Endothelial cell (in vitro differentiated cells): ENCODE measurements at regions not wholly inside any gene's neighbourhood (a gene's known extent, or its start where the extent isn't known, plus 50 kb on each side); places are given as distances from the start of the nearest gene placed in this dataset.
"Not testable (repeated sequence)": the region's sequence is repeated elsewhere in the genome, so short reads cannot be mapped to it uniquely, and the experiment has no call there.

Source experiments
- DNase-seq: peaks from one replicate; pipeline ENCODE4 v3.0.0; 2021; ENCODE audit warnings: low spot score
- H3K27ac Mint-ChIP-seq: one replicate; pipeline ENCODE4 v1.8.0; 2021; ENCODE audit warnings: mixed read lengths, inconsistent platforms; ENCODE audit not compliant: unreplicated experiment
- H3K27me3 Mint-ChIP-seq: one replicate; pipeline ENCODE4 v1.8.0; 2021; ENCODE audit warnings: mild to moderate bottlenecking, moderate library complexity, mixed read lengths, inconsistent platforms; ENCODE audit not compliant: unreplicated experiment
- H3K36me3 Mint-ChIP-seq: one replicate; pipeline ENCODE4 v1.8.0; 2021; ENCODE audit warnings: mild to moderate bottlenecking, low read depth, mixed read lengths, inconsistent platforms; ENCODE audit not compliant: unreplicated experiment
- H3K4me1 Mint-ChIP-seq: one replicate; pipeline ENCODE4 v1.8.0; 2021; ENCODE audit warnings: mild to moderate bottlenecking, mixed read lengths, inconsistent platforms; ENCODE audit not compliant: unreplicated experiment
- H3K4me3 Mint-ChIP-seq: one replicate; pipeline ENCODE4 v1.8.0; 2021; ENCODE audit warnings: mild to moderate bottlenecking, mixed read lengths, inconsistent platforms; ENCODE audit not compliant: unreplicated experiment
- H3K9me3 Mint-ChIP-seq: one replicate; pipeline ENCODE4 v1.8.0; 2021; ENCODE audit warnings: mixed read lengths, inconsistent platforms; ENCODE audit not compliant: unreplicated experiment
- TF ChIP-seq, protein P1 (sequence below): fragments of 200-600 bp; sonication (generic); IDR thresholded peaks from one replicate; pipeline ENCODE4 v1.5.0; 2021; ENCODE audit warnings: antibody characterized with exemption; ENCODE audit not compliant: unreplicated experiment

DNA sequence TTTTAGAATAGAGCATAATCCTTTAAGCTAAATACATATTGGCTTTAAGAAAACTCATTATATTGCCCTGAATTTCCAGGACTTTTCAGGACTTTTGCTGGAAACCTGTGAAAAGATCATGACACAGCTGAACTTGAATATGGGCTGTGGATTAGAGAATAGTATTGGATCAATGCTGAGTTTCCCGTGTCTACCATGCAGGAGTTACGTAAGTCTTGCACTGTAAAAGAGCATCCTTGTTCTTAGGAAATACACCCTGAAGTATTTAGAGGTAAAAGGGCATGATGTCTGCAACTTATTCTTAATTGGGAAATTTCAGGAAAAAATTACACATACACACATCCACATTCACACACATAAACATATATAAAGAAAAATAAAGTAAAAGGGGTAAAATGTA lies 82.1 kb downstream of the ZFP36L2 start:
- H3K4me3 Mint-ChIP-seq: no peak overlapping the region
- no peaks in the 10 kb centered on the region for H3K36me3 Mint-ChIP-seq
- DNase-seq: no peak
- TF ChIP-seq, protein P1, sequence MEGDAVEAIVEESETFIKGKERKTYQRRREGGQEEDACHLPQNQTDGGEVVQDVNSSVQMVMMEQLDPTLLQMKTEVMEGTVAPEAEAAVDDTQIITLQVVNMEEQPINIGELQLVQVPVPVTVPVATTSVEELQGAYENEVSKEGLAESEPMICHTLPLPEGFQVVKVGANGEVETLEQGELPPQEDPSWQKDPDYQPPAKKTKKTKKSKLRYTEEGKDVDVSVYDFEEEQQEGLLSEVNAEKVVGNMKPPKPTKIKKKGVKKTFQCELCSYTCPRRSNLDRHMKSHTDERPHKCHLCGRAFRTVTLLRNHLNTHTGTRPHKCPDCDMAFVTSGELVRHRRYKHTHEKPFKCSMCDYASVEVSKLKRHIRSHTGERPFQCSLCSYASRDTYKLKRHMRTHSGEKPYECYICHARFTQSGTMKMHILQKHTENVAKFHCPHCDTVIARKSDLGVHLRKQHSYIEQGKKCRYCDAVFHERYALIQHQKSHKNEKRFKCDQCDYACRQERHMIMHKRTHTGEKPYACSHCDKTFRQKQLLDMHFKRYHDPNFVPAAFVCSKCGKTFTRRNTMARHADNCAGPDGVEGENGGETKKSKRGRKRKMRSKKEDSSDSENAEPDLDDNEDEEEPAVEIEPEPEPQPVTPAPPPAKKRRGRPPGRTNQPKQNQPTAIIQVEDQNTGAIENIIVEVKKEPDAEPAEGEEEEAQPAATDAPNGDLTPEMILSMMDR: no peak
- H3K27me3 Mint-ChIP-seq: peaks cover 2% of the 10 kb centered on the region
- H3K9me3 Mint-ChIP-seq: no peaks in the 10 kb centered on the region
- H3K4me1 Mint-ChIP-seq: peaks cover 18% of the 10 kb centered on the region
- no peak overlapping the region for H3K27ac Mint-ChIP-seq

GRCh38 chr2:43143756-43144155 lies 82.7 kb downstream of the ZFP36L2 start:
- H3K36me3 Mint-ChIP-seq: no peaks in the 10 kb centered on the region
- no peaks in the 10 kb centered on the region for H3K9me3 Mint-ChIP-seq
- no peaks in the 10 kb centered on the region for H3K27me3 Mint-ChIP-seq
- peaks cover 18% of the 10 kb centered on the region for H3K4me1 Mint-ChIP-seq
- TF ChIP-seq, protein P1: no peak
- no peak overlapping the region for H3K27ac Mint-ChIP-seq
- no peak for DNase-seq
- H3K4me3 Mint-ChIP-seq: no peak overlapping the region

DNA sequence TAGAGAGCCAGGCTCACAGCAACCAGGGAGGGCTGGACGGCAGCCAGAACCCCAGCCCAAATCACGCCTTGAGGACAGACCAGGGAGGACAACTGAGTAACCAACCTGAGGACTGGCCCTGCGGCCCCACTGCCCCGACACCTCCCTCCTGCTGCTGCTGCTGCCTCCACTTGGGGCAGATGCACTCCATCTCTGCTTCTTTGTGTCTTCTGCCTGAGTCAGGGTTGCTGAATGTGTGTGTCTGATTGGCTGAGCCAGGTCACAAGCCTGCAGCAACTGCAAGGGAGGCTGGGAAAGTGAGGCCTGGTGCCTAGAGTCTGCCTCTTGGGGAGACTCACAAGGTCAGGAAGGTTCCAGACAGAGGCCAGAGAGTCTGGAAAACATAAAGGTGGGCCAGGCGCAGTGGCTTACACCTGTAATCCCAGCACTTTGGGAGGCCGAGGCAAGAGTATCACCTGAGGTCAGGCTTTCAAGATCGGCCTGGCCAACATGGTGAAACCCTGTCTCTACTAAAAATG lies 83.4 kb downstream of the ZFP36L2 start:
- no peaks in the 10 kb centered on the region for H3K9me3 Mint-ChIP-seq
- TF ChIP-seq, protein P1: no peak
- no peak overlapping the region for H3K27ac Mint-ChIP-seq
- H3K36me3 Mint-ChIP-seq: no peaks in the 10 kb centered on the region
- no peak for DNase-seq
- peaks cover 22% of the 10 kb centered on the region for H3K4me1 Mint-ChIP-seq
- H3K27me3 Mint-ChIP-seq: no peaks in the 10 kb centered on the region
- H3K4me3 Mint-ChIP-seq: no peak overlapping the region

DNA sequence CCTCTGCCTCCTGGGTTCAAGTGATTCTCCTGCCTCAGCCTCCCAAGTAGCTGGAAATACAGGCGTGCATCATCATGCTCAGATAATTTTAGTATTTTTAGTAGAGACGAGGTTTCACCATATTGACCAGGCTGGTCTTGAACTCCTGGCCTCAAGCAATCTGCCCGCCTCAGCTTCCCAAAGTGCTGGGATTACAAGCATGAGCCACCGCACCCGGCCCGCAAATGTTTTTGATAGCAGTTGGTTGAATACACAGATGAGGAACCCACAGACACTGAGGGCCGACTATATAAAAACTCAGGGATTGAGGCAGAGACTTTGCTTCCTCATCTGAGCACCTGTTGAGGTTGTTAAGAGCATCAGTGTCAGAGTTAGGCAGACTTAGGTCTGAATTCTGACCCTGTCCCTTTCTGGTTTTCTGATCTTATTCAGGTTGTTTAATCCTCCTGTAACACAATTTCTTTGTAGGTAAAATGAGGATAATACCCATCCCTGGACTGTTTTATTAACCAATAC lies 84.7 kb downstream of the ZFP36L2 start:
- H3K27me3 Mint-ChIP-seq: not testable (repeated sequence)

DNA sequence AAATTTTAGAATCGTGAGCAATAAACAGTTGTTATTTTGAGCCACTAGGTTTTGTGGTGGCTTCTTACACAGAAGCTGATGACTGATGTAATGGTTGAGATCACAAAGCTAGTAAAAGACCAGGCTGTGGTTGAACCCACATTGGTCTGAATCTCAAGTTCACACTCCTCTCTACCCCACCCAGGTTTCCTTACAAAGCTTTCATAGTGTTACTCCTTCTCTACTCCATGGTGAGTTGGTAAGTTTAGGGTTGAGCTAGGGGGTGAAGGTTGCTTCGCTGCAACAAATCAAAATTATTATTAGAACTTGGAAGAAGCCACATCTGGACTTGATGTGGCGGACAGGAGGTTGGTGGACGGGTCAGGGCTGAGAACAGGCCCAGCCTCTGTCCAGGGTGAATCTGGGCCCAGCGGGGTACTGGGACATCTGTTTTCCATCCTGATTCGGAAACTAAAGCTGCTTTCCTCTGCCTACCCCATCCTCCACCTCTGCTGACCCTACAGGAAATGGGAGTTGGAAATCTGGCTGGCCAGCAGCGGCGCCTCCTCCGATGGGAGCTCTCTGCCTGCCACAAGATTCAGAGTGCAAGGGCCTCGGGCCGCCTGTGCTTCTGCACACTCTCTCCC lies 86.3 kb downstream of the ZFP36L2 start:
- TF ChIP-seq, protein P1: no peak
- peaks cover 4% of the 10 kb centered on the region for H3K36me3 Mint-ChIP-seq
- H3K4me1 Mint-ChIP-seq: peaks cover 40% of the 10 kb centered on the region
- H3K4me3 Mint-ChIP-seq: no peak overlapping the region
- H3K27ac Mint-ChIP-seq: no peak overlapping the region
- DNase-seq: no peak
- peaks cover 9% of the 10 kb centered on the region for H3K27me3 Mint-ChIP-seq
- no peaks in the 10 kb centered on the region for H3K9me3 Mint-ChIP-seq

More for the DNA sequence above, 84.7 kb downstream of the ZFP36L2 start:
- peaks cover 33% of the 10 kb centered on the region for H3K4me1 Mint-ChIP-seq
- not testable (repeated sequence) for H3K4me3 Mint-ChIP-seq, DNase-seq, H3K27ac Mint-ChIP-seq, H3K9me3 Mint-ChIP-seq, H3K36me3 Mint-ChIP-seq
